ENCODE measurements at regions not wholly inside any gene's neighbourhood (a gene's known extent, or its start where the extent isn't known, plus 50 kb on each side); places are given as distances from the start of the nearest gene placed in this dataset.
A peak's percentile ranks its signal among the peaks of the same experiment; 100 is the strongest.

DNA sequence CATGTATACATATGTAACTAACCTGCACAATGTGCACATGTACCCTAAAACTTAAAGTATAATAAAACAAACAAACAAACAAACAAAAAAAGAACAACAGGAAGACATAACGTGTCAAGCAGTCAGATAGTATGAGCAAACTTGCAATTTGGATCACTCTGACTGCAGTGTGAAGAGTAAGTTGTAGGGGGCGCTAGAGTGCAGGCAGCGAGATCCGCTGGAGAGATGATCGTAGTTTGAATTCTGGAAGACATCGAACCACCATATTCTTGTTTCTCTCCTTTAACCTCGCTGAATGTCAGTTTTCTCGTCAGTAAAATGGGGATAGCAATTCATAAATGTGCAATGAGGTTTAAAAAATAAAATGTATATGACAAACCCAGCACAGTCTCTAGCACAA is 165.2 kb upstream of the LMCD1 start:
- no peak overlapping the region for H3K9ac ChIP-seq
- no peak overlapping the region for H3K4me3 ChIP-seq (IDR thresholded peaks at IDR 0.05; ENCODE audit: insufficient read depth, low read depth, low read length)
- TF ChIP-seq CTCF (conservative IDR thresholded peaks at IDR 0.05; ENCODE audit: low read depth, low read length) = peak; percentile 34; the same call in 1 of the 2 replicates
- no peaks in the 10 kb centered on the region for H4K20me1 ChIP-seq (ENCODE audit: insufficient read depth)
- H3K4me2 ChIP-seq = no peak overlapping the region
- no peaks in the 10 kb centered on the region for H3K4me1 ChIP-seq (ENCODE audit: low read depth, poor library complexity, severe bottlenecking)
- no peak overlapping the region for H3K27ac ChIP-seq
- no peaks in the 10 kb centered on the region for H3K79me2 ChIP-seq (ENCODE audit: insufficient read depth, low read depth)
- no peak overlapping the region for H2AFZ ChIP-seq (ENCODE audit: low read depth)
- H3K36me3 ChIP-seq (ENCODE audit: insufficient read depth) = no peaks in the 10 kb centered on the region
- H3K27me3 ChIP-seq (ENCODE audit: insufficient read depth, low read depth) = no peaks in the 10 kb centered on the region

GRCh38 chr3:8338424-8338823 is 163.2 kb upstream of the LMCD1 start:
- no peak overlapping the region for H3K27ac ChIP-seq
- no peak overlapping the region for H2AFZ ChIP-seq (ENCODE audit: low read depth)
- H3K4me3 ChIP-seq (IDR thresholded peaks at IDR 0.05; ENCODE audit: insufficient read depth, low read depth, low read length) = no peak overlapping the region
- no peaks in the 10 kb centered on the region for H3K79me2 ChIP-seq (ENCODE audit: insufficient read depth, low read depth)
- H3K27me3 ChIP-seq (ENCODE audit: insufficient read depth, low read depth) = no peaks in the 10 kb centered on the region
- no peaks in the 10 kb centered on the region for H3K36me3 ChIP-seq (ENCODE audit: insufficient read depth)
- H3K4me1 ChIP-seq (ENCODE audit: low read depth, poor library complexity, severe bottlenecking) = no peaks in the 10 kb centered on the region
- no peak overlapping the region for H3K9ac ChIP-seq
- H3K4me2 ChIP-seq = no peak overlapping the region
- no peaks in the 10 kb centered on the region for H4K20me1 ChIP-seq (ENCODE audit: insufficient read depth)
- no peak for TF ChIP-seq CTCF (conservative IDR thresholded peaks at IDR 0.05; ENCODE audit: low read depth, low read length)

DNA sequence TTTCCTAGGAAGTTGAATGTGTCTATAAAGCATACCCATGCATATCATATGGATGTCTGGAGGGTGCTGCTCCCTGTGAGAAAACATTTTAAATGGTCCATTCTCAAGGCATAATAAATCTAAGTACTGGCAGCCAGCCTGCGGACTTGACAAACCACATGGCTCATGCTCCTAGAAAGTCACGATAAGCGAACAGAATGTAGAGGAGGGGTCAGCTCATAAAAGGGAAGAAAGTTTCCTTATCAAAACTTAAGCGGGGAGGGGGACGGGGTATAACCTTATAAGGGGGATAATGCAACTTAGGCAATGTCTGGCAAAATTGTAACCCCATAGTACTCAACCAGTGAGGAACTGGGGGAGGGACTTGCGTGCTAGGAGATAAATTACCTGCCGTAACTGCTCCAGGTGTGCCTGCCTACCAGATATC is 159.8 kb upstream of the LMCD1 start:
- no peaks in the 10 kb centered on the region for H4K20me1 ChIP-seq (ENCODE audit: insufficient read depth)
- TF ChIP-seq CTCF (conservative IDR thresholded peaks at IDR 0.05; ENCODE audit: low read depth, low read length) = no peak
- no peak overlapping the region for H3K9ac ChIP-seq
- H3K4me1 ChIP-seq (ENCODE audit: low read depth, poor library complexity, severe bottlenecking) = no peaks in the 10 kb centered on the region
- H3K36me3 ChIP-seq (ENCODE audit: insufficient read depth) = no peaks in the 10 kb centered on the region
- H3K27me3 ChIP-seq (ENCODE audit: insufficient read depth, low read depth) = no peaks in the 10 kb centered on the region
- H3K4me2 ChIP-seq = no peak overlapping the region
- H3K4me3 ChIP-seq (IDR thresholded peaks at IDR 0.05; ENCODE audit: insufficient read depth, low read depth, low read length) = no peak overlapping the region
- no peak overlapping the region for H3K27ac ChIP-seq
- no peak overlapping the region for H2AFZ ChIP-seq (ENCODE audit: low read depth)
- H3K79me2 ChIP-seq (ENCODE audit: insufficient read depth, low read depth) = no peaks in the 10 kb centered on the region

- no peak overlapping the region for H3K4me3 ChIP-seq (IDR thresholded peaks at IDR 0.05; ENCODE audit: insufficient read depth, low read depth, low read length)
- H3K27ac ChIP-seq = no peak overlapping the region
- H3K79me2 ChIP-seq (ENCODE audit: insufficient read depth, low read depth) = no peaks in the 10 kb centered on the region
- no peak overlapping the region for H2AFZ ChIP-seq (ENCODE audit: low read depth)
- H3K4me2 ChIP-seq = no peak overlapping the region
- H4K20me1 ChIP-seq (ENCODE audit: insufficient read depth) = no peaks in the 10 kb centered on the region
- no peak for TF ChIP-seq CTCF (conservative IDR thresholded peaks at IDR 0.05; ENCODE audit: low read depth, low read length)
- no peaks in the 10 kb centered on the region for H3K36me3 ChIP-seq (ENCODE audit: insufficient read depth)
- no peaks in the 10 kb centered on the region for H3K4me1 ChIP-seq (ENCODE audit: low read depth, poor library complexity, severe bottlenecking)
- no peak overlapping the region for H3K9ac ChIP-seq
- H3K27me3 ChIP-seq (ENCODE audit: insufficient read depth, low read depth) = no peaks in the 10 kb centered on the region
Measured at GRCh38 chr3:8343058-8343457, 158.6 kb upstream of the LMCD1 start.

All from KMS-11 (cell line).